CD4-positive, alpha-beta T cell treated with Interleukin-15 for 4 hours (primary cell): ENCODE measurements at regions not wholly inside any gene's neighbourhood (a gene's known extent, or its start where the extent isn't known, plus 50 kb on each side); places are given as distances from the start of the nearest gene placed in this dataset.

Experiments used
- DNase-seq: peaks from one replicate; pipeline ENCODE4 v3.0.0-alpha.2; 2020; ENCODE audit warnings: low spot score

GRCh38 chr2:129443865-129444739, 535.4 kb upstream of the RAB6C start:
- no peak for DNase-seq

DNA sequence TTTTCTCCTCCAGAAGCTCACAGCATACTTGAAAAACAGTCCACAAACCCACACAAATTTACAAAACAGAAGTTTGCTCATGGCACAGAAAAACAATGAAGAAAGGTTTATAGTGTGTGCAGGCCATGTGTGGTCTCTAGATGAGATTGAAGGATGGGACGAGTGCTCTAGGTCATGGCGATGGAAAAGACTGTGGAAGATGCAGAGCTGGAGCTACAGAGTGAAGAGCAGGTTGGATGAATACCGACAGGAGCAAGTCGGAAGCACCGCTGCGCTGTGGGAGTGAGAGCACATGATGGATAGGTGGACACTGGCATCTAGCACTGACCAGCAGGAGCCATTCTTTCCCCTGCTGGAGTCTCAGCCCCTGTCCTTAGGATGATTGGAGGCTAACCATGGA, 534.7 kb upstream of the RAB6C start:
- DNase-seq = no peak

DNA sequence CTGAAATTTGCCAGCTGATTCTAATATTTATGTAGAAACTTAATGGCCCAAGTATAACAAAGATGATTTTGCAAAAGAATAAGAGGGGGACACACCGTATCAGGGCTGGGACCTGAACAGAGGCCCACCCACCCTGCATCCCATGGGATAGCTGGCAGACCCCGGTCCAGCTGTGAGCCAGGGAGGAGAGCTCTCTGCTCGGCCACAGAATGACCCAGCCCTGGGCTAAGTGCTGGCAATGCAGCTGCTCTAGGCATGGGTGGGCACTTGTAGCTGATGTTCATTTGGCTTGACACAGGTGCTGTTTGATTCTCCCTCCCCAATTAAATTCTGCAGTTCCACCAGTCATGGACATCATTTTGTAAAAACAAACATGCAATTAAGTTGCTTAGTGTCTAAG, 522.8 kb upstream of the RAB6C start:
- no peak for DNase-seq

- DNase-seq = no peak
Measured at GRCh38 chr2:129457277-129457818, 522.1 kb upstream of the RAB6C start.

- no peak for DNase-seq
Measured at GRCh38 chr2:129458006-129458405, 521.5 kb upstream of the RAB6C start.

- no peak for DNase-seq
Measured at GRCh38 chr2:129458436-129458835, 521.0 kb upstream of the RAB6C start.

DNA sequence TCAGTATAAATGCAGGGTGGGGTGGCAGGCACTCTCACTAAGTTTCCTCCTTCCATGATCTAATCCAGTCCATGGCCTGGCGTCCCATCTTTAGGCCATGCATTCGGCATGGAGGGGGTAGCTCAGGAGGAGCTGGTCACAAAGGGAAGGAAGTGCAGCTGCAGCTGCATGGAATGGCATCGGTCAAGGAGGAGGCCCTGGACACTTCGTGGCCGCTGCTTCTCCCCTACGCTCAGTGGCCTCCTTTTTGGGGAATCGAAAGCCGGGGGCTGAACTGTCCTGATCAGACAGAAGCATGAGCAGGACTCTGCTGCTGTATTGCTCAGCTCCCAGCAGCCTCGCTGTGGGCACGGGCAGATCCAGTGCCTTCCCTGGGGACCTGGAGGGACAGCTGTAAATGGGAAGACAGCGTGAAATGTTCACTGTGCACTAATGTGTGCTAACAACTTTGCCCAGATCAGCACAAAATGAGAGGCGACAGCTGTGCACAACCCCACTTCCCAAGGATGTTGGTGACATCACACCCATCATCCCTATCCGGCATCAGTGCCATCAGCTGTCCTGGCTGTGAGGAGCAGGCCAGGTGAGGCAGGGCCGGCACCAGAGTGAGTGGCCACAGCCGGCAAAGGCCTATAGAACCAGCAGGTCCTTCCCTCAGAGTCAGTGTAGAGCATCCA, 520.1 kb upstream of the RAB6C start:
- no peak for DNase-seq

GRCh38 chr2:129459881-129460280, 519.6 kb upstream of the RAB6C start:
- no peak for DNase-seq

DNA sequence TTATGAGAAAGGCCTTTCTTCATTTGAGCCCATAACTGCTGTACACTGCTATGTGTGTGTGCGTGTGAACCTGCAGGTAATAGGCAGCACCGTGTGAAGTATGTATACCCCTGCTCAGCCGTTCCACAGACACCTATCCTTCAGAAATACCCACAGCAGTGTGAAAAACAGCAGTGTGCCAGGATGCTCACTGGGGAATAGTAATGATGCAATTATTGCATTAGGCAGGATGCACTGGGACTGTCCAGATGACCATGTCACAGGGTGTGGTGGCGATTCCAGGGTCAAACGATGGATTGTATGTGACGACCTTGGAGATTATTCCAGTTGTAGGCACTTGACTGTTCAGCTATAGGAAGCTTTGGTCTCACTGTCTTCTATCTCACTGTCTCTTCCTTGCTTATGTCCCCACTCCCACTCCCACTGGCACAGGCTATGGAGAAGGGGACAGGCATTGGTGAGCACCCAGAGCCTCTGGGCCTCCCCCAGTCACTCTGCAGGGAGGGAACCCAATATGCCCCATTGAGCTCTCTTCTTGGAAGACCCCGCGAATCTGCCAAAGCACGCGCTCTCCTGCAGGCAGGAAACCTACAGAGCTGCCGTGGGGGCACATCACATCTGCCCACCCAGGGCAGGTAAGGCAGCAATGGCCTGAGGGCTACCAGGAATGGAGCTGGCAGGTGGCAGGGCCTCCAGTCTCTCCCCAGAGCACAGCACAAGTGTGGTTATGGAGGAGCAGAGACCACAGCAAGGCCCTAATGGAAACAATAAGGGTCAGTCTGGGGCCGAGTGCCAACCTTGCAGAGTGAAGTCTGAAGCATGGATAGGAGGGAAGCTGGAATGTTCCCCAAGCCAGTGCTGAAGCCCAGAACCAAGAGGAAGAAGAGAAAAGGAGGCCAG, 518.9 kb upstream of the RAB6C start:
- no peak for DNase-seq

- no peak for DNase-seq
Measured at GRCh38 chr2:129462349-129462748, 517.1 kb upstream of the RAB6C start.

GRCh38 chr2:129462967-129463366, 516.5 kb upstream of the RAB6C start:
- no peak for DNase-seq

- no peak for DNase-seq
Measured at GRCh38 chr2:129464036-129464435, 515.4 kb upstream of the RAB6C start.

DNA sequence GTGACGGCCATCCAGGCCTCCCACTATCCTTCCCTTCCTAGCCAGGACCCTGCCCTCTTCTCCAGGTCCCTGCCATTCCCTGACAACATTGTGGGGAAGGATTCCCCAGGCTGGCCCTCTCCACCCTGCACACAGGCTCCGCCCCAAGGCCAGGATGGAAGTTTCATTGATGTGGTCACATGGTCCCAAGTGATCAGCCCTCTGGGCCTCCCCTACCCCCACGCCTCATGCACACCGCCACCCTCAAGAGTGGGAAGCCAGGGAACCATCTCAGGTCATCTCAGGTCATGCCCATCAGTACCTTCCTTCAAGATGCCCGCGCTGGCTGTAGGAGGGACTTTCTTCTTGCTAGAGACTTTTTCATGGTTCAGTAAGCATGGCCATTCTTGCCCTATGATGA, 514.8 kb upstream of the RAB6C start:
- no peak for DNase-seq

GRCh38 chr2:129465045-129465444, 514.4 kb upstream of the RAB6C start:
- no peak for DNase-seq

DNA sequence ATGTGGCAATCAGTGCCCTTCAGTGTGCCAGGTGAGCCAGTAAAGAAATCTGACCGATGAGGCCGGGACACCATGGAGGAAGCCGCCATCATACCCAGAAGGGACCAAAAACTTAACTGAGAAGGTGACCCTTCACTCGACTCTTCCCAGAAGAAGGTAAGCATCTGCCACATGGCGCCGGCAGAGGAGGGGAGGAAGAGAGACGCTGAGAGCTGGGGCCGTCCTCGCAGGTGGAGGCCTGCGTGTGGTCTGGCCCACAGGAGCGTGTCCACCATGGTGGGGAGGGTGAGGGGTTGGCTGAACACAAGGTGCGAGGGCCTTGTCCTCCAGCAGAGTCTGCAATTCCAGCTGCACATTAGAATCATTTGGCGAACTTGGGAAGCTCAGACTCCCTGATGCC, 513.1 kb upstream of the RAB6C start:
- no peak for DNase-seq

DNA sequence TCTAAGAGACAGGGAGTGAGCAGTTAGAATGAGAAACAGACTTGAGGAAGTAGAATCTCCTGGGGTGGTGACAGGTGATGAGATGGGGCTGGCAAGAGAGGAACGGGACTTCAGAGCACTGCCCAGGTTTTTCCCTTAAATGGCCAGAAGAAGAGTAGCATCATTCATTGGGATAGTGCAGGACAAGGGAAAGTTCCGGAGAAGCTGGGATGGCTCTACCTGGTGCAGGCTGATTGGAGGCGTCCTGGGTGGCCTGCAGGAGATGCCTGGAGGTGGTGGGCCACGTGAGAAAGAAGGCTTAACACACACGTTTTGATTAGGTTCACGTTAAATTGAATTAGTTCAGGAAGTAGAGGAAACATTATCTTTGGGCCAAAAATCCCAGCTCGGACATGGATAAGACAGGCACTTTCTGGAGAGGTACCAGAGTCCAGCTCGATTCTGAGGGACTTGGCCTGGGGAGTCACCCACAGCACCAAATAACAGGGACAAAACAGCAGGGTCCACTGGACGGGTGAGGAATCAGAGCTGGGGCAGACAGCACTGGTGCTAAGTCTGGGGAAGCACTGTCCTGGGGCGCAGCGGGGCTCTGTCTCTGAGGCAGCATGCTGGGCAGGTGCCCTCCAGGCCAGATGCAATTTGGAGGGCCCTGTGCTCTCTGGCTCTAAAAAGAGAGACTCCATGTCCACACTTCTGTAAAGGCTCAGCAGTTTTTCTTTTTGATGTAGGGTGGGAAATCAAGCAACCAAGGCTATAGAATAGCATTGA, 512.3 kb upstream of the RAB6C start:
- no peak for DNase-seq

DNA sequence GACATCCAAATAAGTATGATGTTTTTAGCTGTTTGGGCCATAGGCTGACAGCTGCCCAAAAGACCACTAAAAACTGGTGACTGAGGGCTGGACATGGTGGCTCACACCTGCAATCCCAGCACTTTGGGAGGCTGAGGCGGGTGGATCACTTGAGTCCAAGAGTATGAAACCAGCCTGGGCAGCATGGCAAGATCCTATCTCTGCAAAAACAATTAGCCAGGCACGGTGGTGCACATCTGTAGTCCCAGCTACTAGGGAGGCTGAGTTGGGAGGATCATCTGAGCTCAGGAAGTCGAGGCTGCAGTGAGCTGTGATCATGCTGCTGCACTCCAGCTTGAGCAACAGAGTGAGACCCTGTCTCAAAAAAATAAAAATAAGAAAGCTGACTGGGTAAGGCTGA, 511.5 kb upstream of the RAB6C start:
- DNase-seq = no peak

- DNase-seq = no peak
Measured at GRCh38 chr2:129468879-129469278, 510.6 kb upstream of the RAB6C start.

GRCh38 chr2:129469389-129469788, 510.1 kb upstream of the RAB6C start:
- DNase-seq = no peak

- DNase-seq = no peak
Measured at GRCh38 chr2:129469871-129470270, 509.6 kb upstream of the RAB6C start.

GRCh38 chr2:129478902-129479517, 500.5 kb upstream of the RAB6C start:
- DNase-seq = no peak
